HG02610 (cell line): ENCODE measurements at regions not wholly inside any gene's neighbourhood (a gene's known extent, or its start where the extent isn't known, plus 50 kb on each side); places are given as distances from the start of the nearest gene placed in this dataset.

Source experiments
- ATAC-seq: cut with Tn5 transposase; IDR thresholded peaks from one replicate; pipeline ENCODE4 v1.9.1; 2021; ENCODE audit warnings: mild to moderate bottlenecking, moderate library complexity; ENCODE audit not compliant: unreplicated experiment

DNA sequence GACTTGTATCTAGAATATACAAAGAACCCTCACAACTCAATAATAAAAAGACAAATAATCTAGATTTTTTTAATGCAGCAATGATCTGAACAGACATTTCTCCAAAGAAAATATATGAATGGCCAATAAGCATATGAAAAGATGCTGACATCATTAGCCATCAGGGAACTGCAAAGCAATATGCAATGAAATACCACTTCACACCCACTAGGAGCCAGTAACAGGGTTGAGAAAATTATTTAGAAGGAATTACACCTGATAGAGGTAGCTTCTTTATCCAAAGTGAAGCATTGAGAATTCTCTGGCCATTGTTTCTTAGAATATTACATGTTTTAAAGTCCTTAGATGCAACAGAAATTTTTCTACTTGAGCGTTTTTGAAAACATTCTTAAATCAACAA lies 316.9 kb downstream of the KCNN2 start:
- no peak for ATAC-seq

DNA sequence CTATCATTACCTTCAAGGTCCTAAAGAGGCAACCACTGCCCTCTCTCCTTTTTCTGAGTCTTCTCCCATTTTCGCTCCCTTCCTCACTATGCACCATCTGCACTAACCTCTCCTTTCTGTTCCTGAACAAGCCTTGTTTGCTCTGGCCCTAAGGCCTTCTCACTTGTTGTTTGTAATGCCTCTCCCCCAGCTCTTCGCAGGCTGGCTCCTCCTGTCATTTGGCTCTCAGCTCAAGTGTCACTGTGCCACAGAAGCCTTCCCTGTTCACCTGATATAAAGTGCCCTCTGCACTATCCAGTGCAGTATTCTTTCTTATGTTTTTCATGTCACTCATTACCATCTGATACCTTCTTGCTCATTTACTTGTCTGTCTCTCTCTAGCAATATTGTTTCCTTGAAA lies 303.7 kb downstream of the KCNN2 start:
- no peak for ATAC-seq

DNA sequence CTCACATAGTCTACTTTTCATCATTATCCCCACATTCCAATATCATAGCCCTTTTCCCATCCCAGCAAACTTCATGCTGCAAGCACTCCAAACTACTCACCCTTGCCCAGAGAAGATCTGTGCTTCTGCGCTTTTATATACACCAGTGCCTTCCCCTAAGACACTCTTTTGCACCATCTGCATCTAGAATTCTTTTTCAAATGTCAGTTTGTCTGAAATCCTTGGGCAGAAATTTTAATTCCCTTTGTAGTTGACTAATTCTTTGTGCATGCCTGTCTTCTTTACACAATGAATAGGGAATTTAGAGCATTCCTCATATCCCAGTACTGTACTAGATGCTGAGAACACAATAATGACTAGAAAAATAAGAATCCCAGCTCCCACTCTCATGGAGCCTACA lies 298.9 kb downstream of the KCNN2 start:
- ATAC-seq: no peak

DNA sequence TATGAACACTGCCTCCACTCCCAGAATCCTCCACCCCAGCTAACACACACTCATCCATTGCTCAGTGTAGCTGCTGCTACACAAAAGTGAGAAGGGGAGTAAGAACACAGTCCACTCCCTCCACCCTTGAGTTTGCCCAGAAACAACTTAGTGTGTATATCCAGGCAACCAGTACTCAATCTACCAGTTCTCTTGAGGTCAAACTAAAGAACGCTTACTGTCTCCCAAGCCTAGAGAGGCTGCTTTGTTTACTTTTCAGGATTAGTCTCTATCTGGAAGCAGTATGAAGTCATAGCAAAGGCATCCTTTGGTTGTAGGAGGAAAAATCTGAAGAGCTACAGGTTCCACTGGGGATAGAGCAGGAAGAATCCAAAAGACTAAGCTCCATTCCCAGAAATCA lies 296.3 kb downstream of the KCNN2 start:
- no peak for ATAC-seq

DNA sequence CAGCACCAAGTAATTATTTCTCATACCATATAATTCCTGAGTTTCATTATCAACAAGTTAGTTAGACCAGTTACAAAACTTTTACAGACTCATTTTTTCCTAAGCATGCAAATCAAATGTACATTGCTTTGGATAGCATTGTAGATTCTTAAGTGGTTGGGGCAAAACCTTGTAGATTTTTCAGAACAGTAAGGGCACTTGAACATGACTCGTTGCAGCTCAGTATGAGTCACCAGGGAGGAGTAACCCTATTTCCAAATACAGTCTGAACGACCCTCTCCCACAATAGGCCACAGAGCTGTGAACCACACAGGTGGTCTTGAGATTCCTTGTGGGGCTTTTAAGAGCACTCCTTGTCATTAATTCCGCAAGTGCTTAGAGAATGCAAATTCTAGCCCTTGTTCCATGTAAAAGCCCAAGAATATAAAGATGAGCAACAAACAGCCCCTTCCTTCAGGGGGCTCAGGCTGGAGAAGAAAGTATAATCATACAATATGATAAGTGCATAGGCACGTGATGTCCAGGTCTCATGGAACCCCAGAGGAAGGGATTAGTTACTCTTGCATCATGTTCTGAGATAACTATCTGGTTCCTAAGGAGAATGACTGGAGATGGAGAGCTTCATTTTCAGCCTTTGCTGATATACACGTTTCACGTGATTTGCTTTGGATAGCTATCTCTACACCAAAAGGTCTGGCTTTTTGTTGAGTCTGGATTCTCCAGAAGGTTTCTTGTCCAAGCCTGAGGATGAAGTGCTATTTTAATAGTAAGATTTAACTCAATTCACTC lies 295.7 kb downstream of the KCNN2 start:
- ATAC-seq: no peak

DNA sequence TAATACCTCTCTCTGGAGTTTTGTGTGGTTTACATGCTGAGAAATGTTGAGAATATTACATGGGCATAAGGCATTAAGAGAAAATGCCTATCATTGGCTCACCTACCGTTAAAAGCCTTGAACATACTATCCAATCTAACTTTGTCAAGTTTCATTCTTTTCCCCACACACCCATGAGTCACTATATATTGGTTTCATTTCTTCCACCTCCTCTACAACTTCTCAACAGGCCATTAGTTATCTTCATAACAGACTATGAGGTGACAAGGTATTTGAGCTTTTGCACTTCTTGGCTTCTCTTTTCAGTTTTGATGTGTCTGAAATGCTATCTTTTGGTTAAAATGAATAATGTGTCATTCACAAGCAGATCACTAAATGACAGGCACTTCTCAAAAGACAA lies 288.0 kb downstream of the KCNN2 start:
- no peak for ATAC-seq

DNA sequence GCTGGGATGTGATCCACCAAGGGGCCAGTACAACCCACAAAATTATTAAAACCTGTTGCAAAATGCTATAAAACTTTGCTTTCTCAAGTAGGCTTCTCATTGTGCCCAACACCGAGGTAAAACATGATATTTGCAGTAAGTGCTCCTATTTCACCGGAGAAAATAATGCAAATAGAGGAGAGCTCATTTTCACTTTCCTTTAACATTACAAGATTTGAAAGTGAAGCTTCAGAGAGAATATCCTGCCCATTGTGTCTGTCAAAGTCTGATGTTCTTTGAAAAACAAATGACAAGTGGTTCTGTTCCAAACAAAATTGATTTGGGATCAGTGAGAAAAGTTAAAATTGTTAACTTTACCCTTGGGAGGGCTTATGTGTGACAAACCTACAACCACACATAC lies 287.1 kb downstream of the KCNN2 start:
- no peak for ATAC-seq

DNA sequence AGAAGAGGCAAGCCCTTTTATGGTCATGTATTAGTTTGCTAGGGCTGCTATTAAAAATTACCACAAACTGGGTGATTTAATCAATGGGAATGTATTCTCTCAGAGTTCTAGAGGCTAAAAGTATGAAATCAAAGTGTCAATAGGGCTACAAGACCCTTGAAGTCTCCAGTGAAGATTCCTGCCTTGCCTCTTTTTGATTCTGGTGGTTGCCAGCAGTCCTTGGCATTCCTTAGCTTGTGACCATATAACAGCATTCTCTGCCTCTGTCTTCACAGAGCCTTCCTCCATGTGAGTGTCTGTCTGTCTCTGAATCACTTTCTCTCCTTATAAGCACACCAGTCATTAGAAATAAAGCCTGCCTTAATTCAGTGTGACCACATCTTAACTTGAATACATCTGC lies 282.7 kb downstream of the KCNN2 start:
- ATAC-seq: no peak

DNA sequence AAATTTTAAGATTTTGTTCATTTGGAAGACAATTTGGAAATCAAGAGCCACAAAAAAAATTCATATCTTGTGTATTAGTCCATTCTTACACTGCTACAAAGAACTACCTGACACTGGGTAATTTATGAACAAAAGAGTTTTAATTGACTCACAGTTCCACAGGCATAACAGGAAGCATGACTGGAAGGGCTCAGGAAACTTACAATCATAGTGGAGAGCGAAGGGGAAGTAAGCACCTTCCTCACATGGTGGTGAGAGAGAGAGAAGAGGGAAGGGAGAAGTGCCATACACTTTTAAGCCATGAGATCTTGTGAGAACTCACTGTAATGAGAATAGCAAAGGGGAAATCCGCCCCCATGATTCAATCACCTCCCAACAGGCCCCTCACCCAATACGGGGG lies 274.4 kb downstream of the KCNN2 start:
- no peak for ATAC-seq

DNA sequence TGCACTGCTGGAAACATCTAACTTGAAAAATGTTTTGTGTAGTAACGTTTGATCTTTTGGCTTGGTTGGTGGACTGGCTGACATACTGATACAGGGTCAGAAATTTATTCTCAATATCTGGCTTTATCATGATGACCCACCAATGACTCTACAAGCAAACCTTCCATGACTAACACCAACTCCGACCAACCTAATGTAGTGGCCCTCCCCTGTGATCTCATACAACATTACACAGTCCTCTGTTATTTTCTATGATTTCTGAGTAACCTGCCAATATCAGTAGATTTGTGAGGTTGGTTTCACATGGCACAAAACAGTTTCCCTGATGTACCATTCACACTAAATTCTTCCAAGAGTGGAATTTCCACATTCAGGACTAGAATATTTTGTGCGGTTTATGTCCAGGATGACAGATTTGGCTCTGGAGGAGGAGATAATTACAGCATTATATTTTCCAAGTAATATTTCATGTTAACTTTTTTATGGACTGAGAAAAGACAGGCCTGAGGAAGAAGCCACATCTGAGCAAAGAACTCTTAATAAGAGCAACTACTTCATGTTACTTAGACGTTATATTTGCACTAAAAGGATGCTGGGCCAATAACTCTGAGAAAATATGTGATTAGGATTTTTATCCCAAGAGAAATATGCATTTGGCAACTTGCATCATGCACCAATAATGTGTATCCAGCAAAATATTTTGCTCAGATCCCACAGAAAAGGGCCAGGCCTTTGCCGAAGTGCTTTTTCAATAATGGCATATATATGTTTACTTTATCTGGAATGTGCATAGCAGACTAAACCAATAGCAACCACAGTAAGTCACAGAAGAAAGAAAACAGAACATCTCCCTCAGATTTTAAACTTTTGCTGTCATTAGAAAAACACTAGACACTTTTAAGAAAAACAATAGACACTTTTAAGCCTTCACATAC lies 273.4 kb downstream of the KCNN2 start:
- no peak for ATAC-seq

DNA sequence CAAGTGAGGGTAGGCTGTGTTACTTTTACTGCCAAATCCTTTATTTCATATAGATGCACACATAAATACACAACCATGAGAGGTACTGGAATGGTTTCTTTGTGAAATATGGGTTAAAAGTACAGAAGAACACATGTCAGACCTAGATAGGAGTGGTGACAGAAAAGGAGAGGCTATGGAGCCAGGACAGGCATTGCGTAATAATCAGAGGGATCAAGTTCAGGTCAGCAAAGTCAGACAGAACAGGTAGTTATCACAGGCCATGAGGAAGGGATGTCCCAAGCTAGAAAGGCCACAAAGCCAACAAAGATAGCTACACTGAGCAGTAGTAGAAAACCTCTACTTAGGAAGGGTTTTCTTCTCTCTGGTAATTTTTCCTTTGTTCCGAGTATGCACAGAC lies 272.6 kb downstream of the KCNN2 start:
- no peak for ATAC-seq

DNA sequence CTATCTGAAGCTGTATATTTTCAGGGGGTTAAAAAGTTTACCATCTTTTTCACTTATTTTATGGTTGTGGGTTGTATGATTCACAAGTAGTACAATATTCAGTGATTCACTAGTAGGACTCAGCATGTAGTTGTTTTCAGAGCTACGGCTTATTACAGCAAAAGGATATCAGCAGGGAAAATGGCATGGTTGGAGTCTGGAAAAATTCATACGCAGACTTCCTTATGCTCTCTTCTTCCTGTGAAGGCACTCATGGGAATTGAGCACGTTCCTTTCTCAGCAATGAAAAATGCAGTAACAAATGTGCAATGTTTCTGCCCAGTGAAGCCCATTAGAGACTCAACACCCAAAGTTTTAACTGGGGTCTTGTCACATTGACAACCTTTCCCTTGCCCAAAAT lies 250.5 kb downstream of the KCNN2 start:
- no peak for ATAC-seq

DNA sequence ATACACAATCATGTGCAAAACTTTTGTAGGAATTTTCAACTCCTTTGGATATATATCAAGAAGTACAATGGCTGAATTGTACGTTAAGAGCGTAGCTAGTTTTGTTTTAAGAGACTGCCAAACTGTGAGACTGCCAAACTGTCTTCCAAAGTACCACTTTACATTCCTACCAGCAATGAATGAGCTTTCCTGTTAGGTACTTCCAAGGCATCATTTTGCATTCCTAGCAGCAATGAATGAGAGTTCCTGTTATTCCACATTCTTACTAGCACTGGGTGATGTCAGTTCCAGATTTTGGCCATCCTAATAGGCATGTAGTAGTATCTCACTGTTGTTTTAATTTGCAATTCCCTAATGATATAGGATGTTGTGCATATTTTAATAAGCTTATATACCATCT lies 219.3 kb downstream of the KCNN2 start:
- no peak for ATAC-seq

DNA sequence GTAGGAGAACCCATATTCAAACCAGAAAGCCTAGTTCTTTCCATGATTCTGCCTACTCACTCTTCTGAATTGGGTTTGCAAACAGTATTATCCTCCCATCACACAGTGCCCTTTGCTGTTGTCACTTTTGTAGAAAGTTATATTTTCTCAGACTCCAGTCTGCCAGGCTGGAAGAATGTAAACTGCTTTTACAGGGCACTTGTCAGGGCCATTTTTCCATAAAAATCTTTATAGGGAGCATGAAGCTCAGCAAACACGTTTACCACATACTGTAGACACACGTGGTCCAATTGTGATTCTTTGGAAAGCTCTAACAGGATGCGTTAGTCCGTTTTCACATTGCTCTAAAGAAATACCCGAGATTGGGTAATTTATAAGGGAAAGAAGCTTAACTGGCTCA lies 204.0 kb downstream of the KCNN2 start:
- no peak for ATAC-seq

DNA sequence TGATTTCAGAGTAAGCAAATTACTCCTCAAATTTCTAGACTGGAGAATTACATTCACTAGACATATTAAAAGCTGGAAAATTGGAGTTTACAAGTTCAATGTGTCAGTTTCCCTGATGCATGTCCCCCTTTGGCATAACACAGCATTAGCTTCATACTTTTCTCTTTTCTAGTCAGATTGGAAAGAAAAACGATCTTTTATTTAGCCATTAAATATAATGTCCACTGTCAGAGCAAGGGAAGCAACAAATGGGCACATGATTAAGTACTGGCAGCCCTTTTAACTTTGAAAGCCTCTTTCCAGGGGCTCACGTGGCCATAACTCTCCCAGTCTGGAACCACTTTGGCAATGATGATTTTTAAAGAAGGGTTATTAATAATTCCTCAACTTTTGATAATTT lies 203.3 kb downstream of the KCNN2 start:
- no peak for ATAC-seq

DNA sequence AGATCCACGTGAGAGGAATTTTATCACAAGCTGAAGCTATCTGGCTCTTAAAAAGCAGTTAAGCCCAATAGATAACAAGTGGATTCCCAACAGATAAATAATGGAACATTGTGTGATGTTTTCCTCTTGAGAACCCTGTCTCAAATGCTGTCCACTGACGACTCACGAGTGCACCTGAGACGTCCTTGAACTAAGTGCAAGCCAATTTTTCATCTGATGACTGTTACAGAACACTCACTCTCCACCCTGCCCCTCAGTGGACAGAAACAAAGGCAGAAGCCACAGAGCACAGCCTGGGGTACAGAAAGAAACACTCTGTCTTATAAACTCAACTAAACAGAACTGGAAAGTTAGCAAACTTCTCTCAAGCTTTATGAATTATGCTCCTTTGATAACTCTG lies 199.5 kb downstream of the KCNN2 start:
- ATAC-seq: no peak
